Esophagus muscularis mucosa (tissue), 4 donors: ENCODE measurements at regions not wholly inside any gene's neighbourhood (a gene's known extent, or its start where the extent isn't known, plus 50 kb on each side); places are given as distances from the start of the nearest gene placed in this dataset.

Experiments used
- CTCF ChIP-seq, 3 experiments: fragments of 200-600 bp in 2 of 3; fragments of 450-650 bp in 1 of 3; sonication (generic) in 2 of 3; IDR thresholded peaks; one replicate each; pipeline ENCODE4 v1.5.1; 2017 to 2019; ENCODE audit warnings: antibody characterized with exemption in 3 of 3, mild to moderate bottlenecking in 2 of 3, moderate library complexity in 1 of 3
- EP300 ChIP-seq: sonication (generic); formaldehyde crosslinking; IDR thresholded peaks from one replicate; pipeline ENCODE4 v1.6.1; 2017; ENCODE audit warnings: antibody characterized with exemption
- POLR2A ChIP-seq: fragments of 450-650 bp; IDR thresholded peaks from one replicate; pipeline ENCODE4 v1.6.1; 2017; ENCODE audit warnings: antibody characterized with exemption, moderate library complexity, mild to moderate bottlenecking, low read depth

GRCh38 chr3:184491011-184491576 is 70.5 kb upstream of the EPHB3 start:
- no peak for TF ChIP-seq CTCF (IDR thresholded peaks at IDR 0.05)
- no peak for TF ChIP-seq EP300
- no peak for TF ChIP-seq POLR2A
